GM21367 (cell line): ENCODE measurements at regions not wholly inside any gene's neighbourhood (a gene's known extent, or its start where the extent isn't known, plus 50 kb on each side); places are given as distances from the start of the nearest gene placed in this dataset.
A peak's percentile ranks its signal among the peaks of the same experiment; 100 is the strongest.
"Not testable (repeated sequence)": the region's sequence is repeated elsewhere in the genome, so short reads cannot be mapped to it uniquely, and the experiment has no call there.

Experiments
- ATAC-seq: cut with Tn5 transposase; IDR thresholded peaks from one replicate; pipeline ENCODE4 v1.9.1; 2021; ENCODE audit not compliant: unreplicated experiment

- no peak for ATAC-seq
Measured at GRCh38 chr4:116702949-116703348, 382.4 kb downstream of the TRAM1L1 start.

GRCh38 chr4:116688536-116688935, 396.8 kb downstream of the TRAM1L1 start:
- ATAC-seq = no peak

GRCh38 chr4:116668190-116668589, 417.2 kb downstream of the TRAM1L1 start:
- ATAC-seq = no peak

DNA sequence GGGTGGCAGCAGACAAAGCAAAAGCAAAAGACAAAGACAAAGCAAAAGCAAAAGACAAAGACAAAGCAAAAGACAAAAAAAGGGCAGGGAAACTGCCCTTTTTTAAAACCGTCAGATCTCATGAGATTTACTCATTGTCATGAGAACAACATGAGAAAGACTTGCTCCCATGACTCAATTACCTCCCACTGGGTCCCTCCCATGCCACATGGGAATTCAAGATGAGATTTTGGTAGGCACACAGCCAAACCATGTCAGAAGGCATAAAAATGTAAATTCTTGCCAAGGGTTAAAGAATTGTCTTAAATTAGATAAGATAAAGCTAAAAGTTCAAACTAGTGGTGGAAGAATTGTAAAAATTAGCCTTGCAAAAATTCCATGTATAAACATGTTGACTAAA, 419.7 kb downstream of the TRAM1L1 start:
- ATAC-seq = no peak

DNA sequence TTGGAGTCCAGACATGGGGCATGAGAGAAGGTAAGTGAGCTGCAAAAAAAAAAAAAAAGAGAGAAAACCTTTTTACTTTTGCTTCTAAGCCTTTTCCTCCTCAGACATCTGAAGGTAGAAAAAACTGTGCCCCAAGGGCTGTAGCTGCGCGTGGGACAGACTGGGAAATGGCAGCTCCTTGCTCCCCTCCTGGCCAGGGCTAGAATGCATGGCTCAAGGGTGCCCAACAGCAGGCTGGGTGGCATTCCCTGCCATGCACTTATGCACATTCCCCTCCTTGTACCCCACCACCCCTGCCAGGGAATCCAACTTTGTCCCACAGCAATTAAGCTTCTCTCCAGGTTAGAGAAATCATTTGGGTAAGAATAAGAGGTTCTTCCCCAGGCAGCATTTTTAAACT, 421.2 kb downstream of the TRAM1L1 start:
- ATAC-seq = no peak

DNA sequence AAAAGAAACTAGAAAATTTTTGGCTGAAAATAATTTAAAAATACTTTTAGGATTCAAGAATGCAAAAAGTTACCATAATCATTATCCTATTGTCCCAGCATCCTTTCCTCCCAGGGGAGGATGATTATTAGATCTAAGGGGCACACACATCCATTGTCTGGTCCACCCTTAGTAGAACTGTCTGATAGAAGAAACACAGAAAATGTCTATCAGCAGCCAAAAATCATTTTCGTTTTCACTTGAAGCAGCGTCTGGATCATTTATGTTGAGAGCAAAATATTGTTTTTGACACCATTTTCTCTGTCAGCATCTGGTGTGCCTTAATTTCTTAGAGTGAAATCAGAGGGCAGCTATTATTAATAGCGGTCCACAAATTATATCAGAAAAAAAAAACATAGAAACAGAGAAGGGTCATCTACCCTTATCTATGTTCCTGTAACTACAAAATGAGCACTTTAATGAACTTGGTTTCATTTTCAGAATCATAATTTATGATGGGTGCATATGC, 446.3 kb downstream of the TRAM1L1 start:
- no peak for ATAC-seq

DNA sequence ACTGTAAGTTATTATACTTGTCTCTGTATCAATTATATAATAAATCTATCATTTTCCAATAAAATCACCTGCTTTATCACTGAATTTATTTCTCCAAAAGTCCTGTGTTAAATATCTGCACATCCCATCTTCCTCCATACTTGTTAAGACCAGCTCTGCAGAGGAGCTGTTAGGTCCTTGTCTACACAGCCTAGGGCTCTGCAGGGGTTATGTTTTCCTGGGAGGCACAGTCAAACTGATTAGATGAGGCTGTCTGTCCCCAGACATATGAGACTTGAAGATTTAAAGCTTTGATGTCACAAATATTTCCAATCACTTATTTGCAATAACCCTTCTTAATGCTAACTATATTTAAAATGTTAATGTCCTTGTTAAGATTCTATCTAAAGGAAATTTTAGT, 446.8 kb downstream of the TRAM1L1 start:
- no peak for ATAC-seq

GRCh38 chr4:116636917-116637316, 448.5 kb downstream of the TRAM1L1 start:
- ATAC-seq = peak; percentile 99

DNA sequence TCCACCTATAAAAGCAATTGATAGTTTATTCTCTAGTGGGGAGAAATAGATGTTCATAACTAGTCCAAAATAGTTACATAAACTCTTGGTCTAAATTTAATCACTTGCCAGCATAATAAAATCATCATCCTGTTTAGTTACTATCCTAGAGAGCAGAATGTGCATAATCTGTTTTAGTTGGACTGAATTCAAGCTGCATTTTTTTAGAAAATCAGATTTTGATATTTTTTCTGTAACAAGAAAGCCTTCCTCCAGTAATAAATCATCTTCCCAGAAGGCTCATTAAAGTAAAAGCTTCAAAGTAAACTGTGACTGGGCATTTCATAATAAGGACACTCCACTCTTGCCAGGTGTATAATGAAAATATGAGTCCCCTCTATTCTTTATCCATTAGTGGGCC, 453.1 kb downstream of the TRAM1L1 start:
- no peak for ATAC-seq

- ATAC-seq = no peak
Measured at GRCh38 chr4:116628598-116628997, 456.8 kb downstream of the TRAM1L1 start.

- no peak for ATAC-seq
Measured at GRCh38 chr4:116627545-116627944, 457.8 kb downstream of the TRAM1L1 start.

- ATAC-seq = not testable (repeated sequence)
Measured at GRCh38 chr4:116619508-116619907, 465.9 kb downstream of the TRAM1L1 start.

GRCh38 chr4:116618638-116619037, 466.7 kb downstream of the TRAM1L1 start:
- no peak for ATAC-seq

GRCh38 chr4:116603096-116603495, 482.3 kb downstream of the TRAM1L1 start:
- no peak for ATAC-seq

DNA sequence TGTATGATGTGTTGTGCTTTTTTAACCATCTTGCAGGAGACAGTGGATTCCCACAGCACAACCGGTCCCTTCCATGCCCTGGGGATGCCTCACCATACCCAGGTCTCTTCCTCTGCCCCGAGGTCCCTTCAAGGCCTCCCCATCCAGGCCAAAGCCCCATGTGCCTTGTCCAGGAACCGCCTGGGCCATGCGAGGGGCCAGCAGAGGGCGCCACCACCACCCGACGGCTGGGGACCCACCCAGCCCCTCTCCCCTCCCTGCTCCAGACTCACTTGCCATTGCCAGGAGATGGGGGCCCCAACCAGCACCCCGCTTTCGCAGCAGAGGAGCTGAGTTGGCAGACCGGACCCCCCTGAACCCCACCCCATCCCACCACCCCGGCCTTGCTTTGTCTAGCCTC, 485.5 kb downstream of the TRAM1L1 start:
- no peak for ATAC-seq

- no peak for ATAC-seq
Measured at GRCh38 chr4:116598980-116599789, 486.2 kb downstream of the TRAM1L1 start.

DNA sequence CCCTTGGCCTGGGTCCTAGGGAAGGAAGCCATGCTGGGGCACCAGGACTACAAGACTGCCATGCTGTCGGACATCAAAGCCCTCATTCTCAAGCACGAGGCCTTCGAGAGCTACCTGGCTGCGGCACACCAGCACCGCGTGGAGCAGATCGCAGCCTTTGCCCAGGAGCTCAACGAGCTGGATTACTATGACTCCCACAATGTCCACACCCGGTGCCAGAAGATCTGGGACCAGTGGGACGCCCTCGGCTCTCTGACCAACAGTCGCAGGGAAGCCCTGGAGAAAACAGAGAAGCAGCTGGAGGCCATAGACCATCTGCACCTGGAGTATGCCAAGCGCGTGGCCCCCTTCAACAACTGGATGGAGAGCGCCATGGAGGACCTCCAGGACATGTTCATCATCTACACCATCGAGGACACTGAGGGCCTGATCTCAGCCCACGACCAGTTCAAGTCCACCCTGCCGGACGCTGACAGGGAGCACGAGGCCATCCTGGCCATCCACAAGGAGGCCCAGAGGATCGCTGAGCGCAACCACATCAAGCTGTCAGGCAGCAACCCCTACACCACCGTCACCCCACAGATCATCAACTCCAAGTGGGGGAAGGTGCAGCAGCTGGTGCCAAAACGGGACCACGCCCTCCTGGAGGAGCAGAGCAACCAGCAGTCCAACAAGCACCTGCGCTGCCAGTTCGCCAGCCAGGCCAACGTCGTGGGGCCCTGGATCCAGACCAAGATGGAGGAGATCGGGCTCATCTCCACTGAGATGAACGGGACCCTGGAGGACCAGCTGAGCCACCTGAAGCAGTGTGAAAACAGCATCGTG, 487.0 kb downstream of the TRAM1L1 start:
- ATAC-seq = no peak

- ATAC-seq = no peak
Measured at GRCh38 chr4:116590648-116591047, 494.7 kb downstream of the TRAM1L1 start.

GRCh38 chr4:116588783-116589182, 496.6 kb downstream of the TRAM1L1 start:
- no peak for ATAC-seq

GRCh38 chr4:116585246-116585645, 500.1 kb downstream of the TRAM1L1 start:
- ATAC-seq = no peak

DNA sequence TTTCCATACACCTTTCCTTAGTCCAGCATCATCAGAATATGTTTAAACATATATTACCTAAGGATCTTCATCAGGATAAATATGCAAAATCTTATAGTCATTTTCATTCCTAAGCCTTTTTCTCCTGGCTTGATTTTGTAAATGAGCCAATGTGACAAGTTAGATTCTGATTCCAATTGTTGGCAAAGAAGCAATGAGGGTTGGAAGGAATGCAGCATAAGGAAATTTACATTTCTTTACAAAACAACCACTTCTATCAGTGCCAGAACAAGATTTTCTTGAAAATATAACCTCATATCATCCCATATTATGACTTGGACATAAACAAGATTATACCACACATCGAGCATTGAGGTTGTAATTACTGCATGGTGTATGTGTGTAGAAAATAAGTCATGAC, 508.1 kb downstream of the TRAM1L1 start:
- ATAC-seq = no peak

DNA sequence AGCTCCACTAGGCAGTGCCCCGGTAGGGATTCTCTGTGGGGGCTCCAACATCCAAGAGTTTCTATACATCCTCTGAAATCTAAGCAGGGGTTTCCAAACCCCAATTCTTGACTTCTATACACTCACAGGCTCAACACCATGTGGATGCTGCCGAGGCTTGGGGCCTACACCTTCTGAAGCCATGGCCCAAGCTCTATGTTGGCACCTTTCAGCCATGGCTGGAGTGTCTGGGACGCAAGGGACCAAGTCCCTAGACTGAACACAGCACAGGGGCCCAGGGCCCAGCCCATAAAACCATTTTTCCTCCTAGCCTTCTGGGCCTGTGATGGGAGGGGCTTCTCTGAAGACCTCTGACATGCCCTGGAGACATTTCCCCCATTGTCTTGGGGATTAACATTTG, 511.8 kb downstream of the TRAM1L1 start:
- no peak for ATAC-seq
